Thyroid gland (tissue), 4 donors: ENCODE measurements at regions not wholly inside any gene's neighbourhood (a gene's known extent, or its start where the extent isn't known, plus 50 kb on each side); places are given as distances from the start of the nearest gene placed in this dataset.

ENCODE experiments used
- CTCF ChIP-seq, 6 experiments: fragments of 200-600 bp in 3 of 6; fragments of 450-650 bp in 3 of 6; sonication (generic) in 3 of 6; IDR thresholded peaks; one replicate each; pipeline ENCODE4 v1.5.1; 2016 to 2019; ENCODE audit warnings: antibody characterized with exemption in 6 of 6, mild to moderate bottlenecking in 2 of 6, inconsistent platforms in 1 of 6, moderate library complexity in 1 of 6
- POLR2A ChIP-seq, 2 donors: fragments of 450-650 bp; IDR thresholded peaks; one replicate each; pipeline ENCODE4 v1.6.1; 2017; ENCODE audit warnings: antibody characterized with exemption in 2 of 2, mild to moderate bottlenecking in 2 of 2, moderate library complexity in 1 of 2

GRCh38 chr12:19003141-19003540 lies 126.4 kb upstream of the PLEKHA5 start:
- TF ChIP-seq CTCF (IDR thresholded peaks at IDR 0.05) = no peak
- TF ChIP-seq POLR2A (IDR thresholded peaks at IDR 0.05) = no peak
